Prostate gland (tissue), 2 donors: ENCODE measurements at regions not wholly inside any gene's neighbourhood (a gene's known extent, or its start where the extent isn't known, plus 50 kb on each side); places are given as distances from the start of the nearest gene placed in this dataset.
"Not testable (repeated sequence)": the region's sequence is repeated elsewhere in the genome, so short reads cannot be mapped to it uniquely, and the experiment has no call there.

ENCODE experiments used
- POLR2A ChIP-seq: fragments of 450-650 bp; IDR thresholded peaks from one replicate; pipeline ENCODE4 v1.6.1; 2016; ENCODE audit warnings: antibody characterized with exemption, mild to moderate bottlenecking
- TF ChIP-seq, protein P1 (sequence below), 4 experiments: fragments of 200-600 bp in 2 of 4; fragments of 450-650 bp in 2 of 4; sonication (generic) in 2 of 4; IDR thresholded peaks; 1 replicate in 3 of 4; 2 replicates in 1 of 4; pipeline ENCODE4 v1.5.1; 2016 to 2019; ENCODE audit warnings: antibody characterized with exemption in 4 of 4, mild to moderate bottlenecking in 2 of 4, moderate library complexity in 2 of 4

GRCh38 chr15:22163715-22164114 lies 83.4 kb downstream of the OR4M2 start:
- TF ChIP-seq, protein P1, sequence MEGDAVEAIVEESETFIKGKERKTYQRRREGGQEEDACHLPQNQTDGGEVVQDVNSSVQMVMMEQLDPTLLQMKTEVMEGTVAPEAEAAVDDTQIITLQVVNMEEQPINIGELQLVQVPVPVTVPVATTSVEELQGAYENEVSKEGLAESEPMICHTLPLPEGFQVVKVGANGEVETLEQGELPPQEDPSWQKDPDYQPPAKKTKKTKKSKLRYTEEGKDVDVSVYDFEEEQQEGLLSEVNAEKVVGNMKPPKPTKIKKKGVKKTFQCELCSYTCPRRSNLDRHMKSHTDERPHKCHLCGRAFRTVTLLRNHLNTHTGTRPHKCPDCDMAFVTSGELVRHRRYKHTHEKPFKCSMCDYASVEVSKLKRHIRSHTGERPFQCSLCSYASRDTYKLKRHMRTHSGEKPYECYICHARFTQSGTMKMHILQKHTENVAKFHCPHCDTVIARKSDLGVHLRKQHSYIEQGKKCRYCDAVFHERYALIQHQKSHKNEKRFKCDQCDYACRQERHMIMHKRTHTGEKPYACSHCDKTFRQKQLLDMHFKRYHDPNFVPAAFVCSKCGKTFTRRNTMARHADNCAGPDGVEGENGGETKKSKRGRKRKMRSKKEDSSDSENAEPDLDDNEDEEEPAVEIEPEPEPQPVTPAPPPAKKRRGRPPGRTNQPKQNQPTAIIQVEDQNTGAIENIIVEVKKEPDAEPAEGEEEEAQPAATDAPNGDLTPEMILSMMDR (IDR thresholded peaks at IDR 0.05) = not testable (repeated sequence)
- TF ChIP-seq POLR2A = not testable (repeated sequence)
